ENCODE measurements at regions not wholly inside any gene's neighbourhood (a gene's known extent, or its start where the extent isn't known, plus 50 kb on each side); places are given as distances from the start of the nearest gene placed in this dataset.

DNA sequence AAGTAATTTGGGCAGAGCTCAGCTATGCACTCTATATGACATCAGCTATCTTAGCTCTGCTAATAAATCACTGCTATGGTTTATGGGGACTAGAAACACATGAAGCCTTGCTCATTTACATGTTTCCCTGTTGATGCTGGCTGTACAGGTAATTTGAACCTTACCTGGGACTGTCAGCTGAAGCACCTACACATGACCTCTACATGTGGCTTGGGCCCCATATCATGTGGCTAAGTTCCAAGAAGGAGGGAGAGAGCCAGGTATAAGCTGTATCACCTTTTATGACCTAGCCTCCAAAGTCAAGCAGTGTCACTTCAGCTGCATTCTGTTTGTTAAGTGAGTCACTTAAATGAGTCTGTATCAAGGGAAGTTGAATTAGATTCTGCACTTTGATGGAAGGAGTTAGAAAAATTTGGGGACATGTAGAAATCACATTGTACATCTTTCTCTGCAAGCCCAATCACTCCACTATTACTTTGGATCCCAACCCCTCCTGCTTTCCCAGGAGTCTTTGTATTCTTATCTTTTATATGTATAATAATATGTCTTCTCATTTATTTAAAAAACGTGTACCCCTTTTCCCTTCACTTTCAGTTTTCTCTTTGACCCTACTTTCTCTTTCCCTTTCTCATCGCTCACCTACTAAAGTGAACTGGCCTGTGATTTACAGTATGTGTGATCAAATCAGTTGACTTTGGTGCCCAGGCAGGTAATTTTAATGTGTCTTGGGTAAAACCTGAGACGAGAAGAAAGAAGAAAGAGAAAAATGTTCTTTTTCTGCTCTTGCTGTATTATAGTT lies 53.4 kb upstream of the PRKACB start:
- no peak for DNase-seq (ENCODE audit: low read depth in 2 of 2)

DNA sequence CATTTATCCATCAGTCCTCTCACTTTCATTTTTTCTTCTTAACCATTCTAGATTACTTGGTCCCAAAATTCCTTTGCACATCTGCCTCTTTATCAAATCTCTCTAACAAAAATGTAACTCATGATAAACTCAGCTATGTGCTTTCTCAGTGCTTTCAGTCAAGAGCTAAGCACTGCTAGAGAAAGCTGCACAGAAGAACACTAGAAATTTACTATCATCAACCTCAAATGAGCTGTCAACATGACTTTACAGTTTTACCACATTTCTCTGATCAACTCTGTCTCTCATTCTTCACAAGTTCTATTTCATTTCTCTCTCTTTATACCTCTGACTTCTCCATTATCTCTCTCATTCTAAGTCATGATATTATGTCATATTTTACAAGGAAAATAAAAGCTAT lies 54.2 kb upstream of the PRKACB start:
- no peak for DNase-seq (ENCODE audit: low read depth in 2 of 2)

DNA sequence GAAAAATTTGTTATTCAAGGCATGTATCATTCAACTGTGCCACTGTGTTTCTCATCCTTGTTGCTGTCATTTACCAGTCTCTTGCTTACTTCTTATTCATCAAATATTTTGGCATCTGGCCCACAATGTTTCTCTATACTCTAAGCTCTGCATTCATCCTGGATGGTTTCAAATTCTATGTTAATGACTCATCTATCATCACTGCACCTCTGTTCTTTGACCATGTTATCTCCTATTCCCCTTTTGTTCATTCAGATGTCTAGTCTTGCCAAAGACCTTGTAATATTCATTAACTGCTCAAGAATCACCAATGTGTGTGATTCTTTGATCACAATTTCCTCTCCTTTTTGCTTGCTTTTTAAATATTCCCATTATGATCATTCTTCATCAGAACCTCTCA lies 54.6 kb upstream of the PRKACB start:
- no peak for DNase-seq (ENCODE audit: low read depth in 2 of 2)

DNA sequence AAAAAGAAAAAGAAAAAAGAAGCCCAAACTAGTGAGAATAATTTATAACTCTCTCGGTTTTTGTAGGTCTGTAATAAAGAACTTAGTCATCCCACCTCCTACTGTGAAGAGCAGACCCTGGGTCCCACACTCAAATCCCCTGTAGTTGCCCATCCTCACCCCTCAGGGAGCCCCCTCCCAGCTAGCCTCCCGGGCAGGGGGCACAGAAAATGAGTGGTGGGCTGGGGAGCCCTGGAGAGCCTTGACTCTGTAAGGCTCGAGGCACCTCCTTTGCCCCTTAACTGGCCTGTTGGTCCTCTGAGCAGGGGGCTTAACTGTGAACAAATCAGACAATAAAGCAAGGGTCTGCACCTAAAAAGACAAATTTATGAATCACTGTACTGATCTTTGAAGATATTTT lies 57.5 kb upstream of the PRKACB start:
- no peak for DNase-seq (ENCODE audit: low read depth in 2 of 2)

DNA sequence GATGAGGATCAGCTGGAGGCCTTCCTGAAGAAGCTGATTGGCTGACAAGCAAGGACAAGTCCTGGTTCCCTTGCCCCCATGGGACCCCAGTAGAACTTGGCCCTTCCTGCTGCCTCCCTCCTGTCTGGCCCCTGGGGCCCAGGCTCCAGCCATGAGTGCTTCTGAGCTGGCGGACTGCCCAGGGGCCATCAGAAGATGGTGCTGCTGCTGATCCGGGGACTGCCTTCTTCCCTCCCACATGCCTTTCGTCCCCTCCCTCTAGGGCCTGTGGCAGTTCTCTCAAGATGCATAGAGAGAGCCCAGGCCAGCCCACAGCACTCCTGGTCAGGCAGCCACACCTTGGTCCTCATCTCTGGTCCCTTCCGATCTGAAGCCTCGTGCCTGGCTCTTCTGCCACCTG lies 57.9 kb upstream of the PRKACB start:
- no peak for DNase-seq (ENCODE audit: low read depth in 2 of 2)

DNA sequence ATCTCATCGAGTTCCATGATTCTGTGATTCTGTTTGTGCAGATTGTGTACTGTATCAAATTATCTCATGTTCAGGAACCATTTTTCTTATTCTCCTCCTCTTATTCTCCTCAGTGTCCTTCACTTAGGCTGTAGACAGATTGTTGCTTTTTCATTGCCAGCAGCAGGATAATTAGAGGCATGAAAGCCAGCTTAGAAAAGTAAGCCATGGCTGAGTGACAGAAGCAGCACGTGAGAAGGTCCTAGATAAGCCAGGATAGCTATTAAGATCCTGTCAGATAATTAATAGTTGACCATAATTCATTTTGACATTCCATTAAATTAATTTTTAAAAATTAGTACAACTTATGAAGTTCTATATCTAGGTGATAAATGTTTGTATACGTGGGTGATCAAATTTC lies 60.8 kb upstream of the PRKACB start:
- no peak for DNase-seq (ENCODE audit: low read depth in 2 of 2)

DNA sequence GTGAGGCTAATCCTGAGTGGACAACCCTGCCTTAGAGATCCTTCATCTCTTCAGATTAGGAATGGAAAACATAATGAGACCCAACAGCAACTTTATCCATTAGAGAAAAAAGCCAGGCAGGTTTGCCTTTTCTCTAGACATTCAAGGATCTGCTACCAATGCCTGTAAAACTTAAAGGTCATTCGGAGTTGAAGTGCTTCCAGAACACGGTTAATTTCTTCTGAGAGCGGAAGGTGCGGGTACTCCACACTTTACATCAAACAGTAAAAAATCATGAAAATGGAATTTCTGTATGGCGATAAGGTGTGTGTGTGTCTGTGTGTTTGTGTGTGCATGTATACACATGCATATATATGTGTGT lies 65.2 kb upstream of the PRKACB start:
- no peak for DNase-seq (ENCODE audit: low read depth in 2 of 2)

DNA sequence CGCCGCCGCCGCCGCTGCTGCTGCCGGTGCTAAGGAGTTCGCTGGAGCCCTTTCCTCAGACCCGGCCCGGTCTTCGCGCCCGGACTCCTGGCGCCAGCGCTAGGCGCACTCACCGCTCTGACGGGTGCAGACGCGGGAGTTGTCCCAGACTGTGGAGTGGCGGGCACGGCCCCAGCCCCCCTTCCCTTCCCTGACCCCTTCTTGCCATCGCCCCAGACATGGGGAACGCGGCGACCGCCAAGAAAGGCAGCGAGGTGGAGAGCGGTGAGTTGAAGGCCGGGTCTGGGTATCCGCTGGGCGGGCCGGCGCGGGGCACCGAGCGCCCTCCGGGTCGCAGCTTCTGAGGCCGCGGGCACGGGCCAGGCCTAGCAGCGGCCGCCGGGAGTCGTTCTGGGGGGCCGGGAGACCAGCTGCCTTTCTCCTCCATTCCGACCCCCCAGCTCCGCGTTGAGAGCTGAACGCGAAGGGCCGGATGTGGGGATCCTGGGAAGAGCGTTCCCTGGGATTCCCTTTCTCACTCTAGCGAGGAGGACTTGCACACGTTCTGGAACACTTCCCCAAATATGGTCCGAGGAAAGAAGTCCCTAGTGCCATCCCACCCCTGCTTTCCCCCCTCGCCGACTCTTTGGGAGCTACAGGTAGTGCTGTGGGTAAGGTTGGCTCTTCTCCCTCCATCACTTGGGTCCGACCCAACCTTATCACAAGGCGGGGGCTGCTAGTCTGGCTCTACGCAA lies 65.8 kb upstream of the PRKACB start:
- no peak for DNase-seq (ENCODE audit: low read depth in 2 of 2)

DNA sequence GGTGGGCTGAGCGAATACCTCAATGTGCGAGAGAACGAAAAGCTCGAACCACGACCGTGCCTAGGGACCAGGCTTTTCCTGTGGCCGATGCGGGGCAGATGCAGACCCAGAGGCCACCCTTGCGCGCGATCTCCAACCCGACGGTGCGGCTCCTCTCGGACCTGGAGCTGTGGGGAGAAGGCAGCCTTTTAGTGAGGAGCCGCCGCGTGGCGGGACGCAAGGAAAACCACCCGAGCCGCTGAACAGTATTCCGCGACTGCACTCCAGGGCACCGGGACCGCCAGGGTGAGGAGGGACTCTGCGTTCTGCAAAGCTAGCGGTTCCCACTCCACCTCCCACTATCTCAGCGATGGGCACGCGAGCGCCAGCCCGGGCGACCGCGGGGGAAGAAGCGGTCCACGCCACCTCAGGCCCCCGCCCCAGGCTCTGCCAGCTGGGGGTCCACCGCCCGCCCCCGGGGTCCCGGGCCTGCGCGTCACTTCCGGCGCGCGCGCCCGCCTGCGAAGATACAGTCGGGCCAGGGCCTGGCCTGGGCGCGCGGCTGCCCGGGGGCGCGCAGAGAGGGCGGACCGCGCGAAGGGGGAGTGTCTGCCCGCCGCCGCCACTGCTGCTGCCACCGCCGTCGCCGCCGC lies 66.5 kb upstream of the PRKACB start:
- DNase-seq (ENCODE audit: low read depth in 2 of 2): peak; percentile 50 to 53

DNA sequence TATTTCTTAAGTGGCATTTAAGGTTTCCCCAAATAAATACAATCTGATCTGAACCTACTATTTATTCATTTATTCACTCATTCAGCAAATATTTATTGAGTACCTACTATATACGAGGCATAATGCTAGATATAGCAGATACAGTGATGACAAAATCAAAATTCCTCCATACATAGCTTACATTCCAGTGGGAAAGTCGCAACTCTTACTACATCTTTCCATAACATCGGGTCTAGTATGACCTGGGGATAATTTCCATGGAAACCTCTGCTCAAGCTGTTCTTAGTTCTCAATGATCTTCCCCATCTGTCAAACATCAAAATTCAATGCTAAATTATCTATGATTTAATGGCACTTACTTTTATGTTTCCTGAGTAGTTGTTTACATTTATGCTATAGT lies 70.8 kb upstream of the PRKACB start:
- no peak for DNase-seq (ENCODE audit: low read depth in 2 of 2)

DNA sequence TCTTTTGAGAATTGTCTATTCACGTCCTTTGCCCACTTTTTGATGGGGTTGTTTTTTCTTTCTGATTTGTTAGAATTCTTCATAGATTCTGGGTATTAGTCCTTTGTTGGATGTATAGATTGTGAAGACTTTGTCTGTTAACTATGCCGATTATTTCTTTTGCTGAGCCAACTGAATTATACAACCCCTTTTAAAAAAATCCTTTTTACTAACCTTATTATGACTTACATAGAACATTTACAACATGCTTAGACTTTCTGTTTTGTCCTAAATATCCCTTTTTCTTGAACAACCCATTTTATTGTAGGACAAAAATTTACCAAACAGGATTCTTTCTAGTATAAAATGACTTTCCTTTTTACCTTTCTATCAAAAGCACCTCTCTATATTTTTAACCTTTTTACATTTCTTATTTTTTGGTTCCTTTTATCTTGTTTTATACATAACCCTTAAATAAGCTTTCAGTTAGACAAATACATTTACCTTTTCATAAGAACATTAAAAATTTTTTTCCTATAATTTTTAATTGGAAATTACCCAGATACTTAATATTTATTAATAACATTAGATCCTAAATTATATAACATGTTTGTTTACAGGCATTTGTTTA lies 70.4 kb upstream of the TTLL7 start:
- no peak for DNase-seq (ENCODE audit: low read depth in 2 of 2)

DNA sequence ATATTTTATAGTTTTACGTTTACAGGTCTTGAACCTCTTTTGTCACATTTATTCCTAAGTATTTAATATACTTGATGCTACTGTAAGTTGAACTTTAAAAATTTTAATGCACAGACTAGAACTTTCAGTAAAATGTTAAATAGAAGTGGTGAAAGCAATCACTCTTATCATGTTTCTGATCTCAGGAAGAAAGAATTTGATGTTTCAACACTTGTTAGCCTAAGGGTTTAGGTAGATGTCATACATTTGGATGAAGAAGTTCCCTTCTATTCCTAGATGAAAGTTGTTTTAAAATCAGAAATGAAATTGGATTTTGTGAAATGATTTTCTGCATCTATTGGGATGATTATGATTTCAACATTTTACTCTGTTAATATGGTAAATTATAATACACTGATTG lies 63.6 kb upstream of the TTLL7 start:
- DNase-seq (ENCODE audit: low read depth in 2 of 2): no peak

DNA sequence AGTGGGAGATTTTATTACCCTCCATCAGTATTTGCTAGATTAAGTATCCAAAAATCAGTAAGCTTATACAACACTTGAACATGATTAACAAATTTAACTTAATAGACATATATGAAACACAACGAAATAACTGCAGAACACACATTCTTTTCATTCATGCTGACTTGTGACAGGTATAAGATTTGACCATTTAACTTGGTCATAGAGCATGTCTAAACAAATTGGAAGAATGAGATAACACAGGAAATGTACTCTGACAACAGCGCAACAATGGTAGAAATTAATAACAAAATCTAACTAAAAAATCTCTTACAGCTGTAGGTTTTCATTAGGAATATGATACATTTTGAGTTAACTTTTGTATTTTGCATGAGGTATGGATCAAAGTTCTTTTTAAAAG lies 62.4 kb upstream of the TTLL7 start:
- DNase-seq (ENCODE audit: low read depth in 2 of 2): no peak

DNA sequence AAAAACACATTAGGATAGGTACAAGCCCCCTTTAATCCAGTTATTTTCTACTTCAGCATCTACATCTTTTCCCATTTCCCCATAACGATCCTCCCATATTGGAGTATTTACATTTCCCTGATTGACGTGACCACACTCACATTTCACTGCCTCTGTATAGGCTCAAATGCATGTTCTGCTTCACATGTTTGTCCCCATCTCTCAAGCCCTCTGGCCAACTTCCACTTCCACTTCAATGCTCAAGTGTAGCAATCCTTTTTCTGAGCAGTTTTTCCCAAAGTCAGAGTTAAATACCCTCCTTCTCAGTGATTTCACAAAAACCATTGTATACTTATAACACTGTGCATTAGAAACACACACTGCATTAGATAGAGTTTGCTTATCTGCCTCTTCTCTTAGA lies 61.8 kb upstream of the TTLL7 start:
- DNase-seq (ENCODE audit: low read depth in 2 of 2): no peak

DNA sequence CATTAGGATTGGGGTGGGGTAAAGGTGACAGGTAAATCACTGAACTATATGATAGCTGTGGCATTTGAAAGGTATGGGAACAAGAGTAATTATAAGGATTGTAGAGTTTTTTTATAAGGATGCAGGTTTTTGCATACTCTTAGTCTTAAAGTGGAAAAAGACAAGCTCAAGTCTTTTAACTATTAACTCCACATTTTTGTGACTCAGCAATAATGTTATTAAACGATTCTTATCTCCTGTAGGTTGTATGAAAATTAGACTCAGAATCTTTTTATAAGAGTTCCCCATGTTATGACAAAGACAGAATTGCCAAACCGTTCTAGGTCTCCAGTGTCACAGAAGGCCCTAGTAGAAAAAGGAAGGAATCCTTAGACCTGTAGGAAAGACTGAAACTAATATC lies 49.9 kb upstream of the TTLL7 start:
- DNase-seq (ENCODE audit: low read depth in 2 of 2): no peak
